H9 (cell line): ENCODE measurements at regions not wholly inside any gene's neighbourhood (a gene's known extent, or its start where the extent isn't known, plus 50 kb on each side); places are given as distances from the start of the nearest gene placed in this dataset.

Source experiments
- DNase-seq: peaks from one replicate; pipeline ENCODE4 v3.0.0-alpha.2; 2017
- H2AFZ ChIP-seq: one replicate; pipeline ENCODE4 v1.6.1; 2013; ENCODE audit warnings: mild to moderate bottlenecking, low read length, control low read depth, moderate library complexity
- H2AK5ac ChIP-seq: 2 replicates; pipeline ENCODE4 v1.6.1; 2013; ENCODE audit warnings: low read length, control low read depth, mixed read lengths; ENCODE audit not compliant: insufficient read length
- H2BK120ac ChIP-seq: one replicate; pipeline ENCODE4 v1.6.1; 2013; ENCODE audit warnings: low read depth, mild to moderate bottlenecking, low read length, control low read depth, inconsistent platforms; ENCODE audit not compliant: poor library complexity, severe bottlenecking
- H2BK12ac ChIP-seq: 2 replicates; pipeline ENCODE4 v1.6.1; 2013; ENCODE audit warnings: low read length, control low read depth, mixed read lengths, low read depth; ENCODE audit not compliant: insufficient read length
- H2BK15ac ChIP-seq: 2 replicates; pipeline ENCODE4 v1.6.1; 2013; ENCODE audit warnings: low read depth, low read length, control low read depth
- H2BK20ac ChIP-seq: one replicate; pipeline ENCODE4 v1.6.1; 2013; ENCODE audit warnings: low read depth, mild to moderate bottlenecking, low read length, control low read depth, inconsistent platforms; ENCODE audit not compliant: poor library complexity, severe bottlenecking
- H2BK5ac ChIP-seq: 2 replicates; pipeline ENCODE4 v1.6.1; 2013; ENCODE audit warnings: low read length, control low read depth, mixed read lengths; ENCODE audit not compliant: insufficient read length
- H3K14ac ChIP-seq: 2 replicates; pipeline ENCODE4 v1.6.1; 2013; ENCODE audit warnings: low read length, control low read depth; ENCODE audit not compliant: insufficient read depth
- H3K18ac ChIP-seq: 2 replicates; pipeline ENCODE4 v1.6.1; 2013; ENCODE audit warnings: low read depth, mild to moderate bottlenecking, mixed read lengths, low read length, control low read depth; ENCODE audit not compliant: insufficient read length
- H3K23ac ChIP-seq: 2 replicates; pipeline ENCODE4 v1.6.1; 2013; ENCODE audit warnings: low read length, control low read depth, mixed read lengths, low read depth; ENCODE audit not compliant: insufficient read length
- H3K23me2 ChIP-seq: 2 replicates; pipeline ENCODE4 v1.6.1; 2013; ENCODE audit warnings: low read depth, mild to moderate bottlenecking, mixed read lengths, low read length, control low read depth; ENCODE audit not compliant: insufficient read length, poor library complexity, severe bottlenecking
- H3K27ac ChIP-seq: 2 replicates; pipeline ENCODE4 v1.5.1; 2013; ENCODE audit warnings: low read length, control low read depth, mixed read lengths, low read depth; ENCODE audit not compliant: insufficient read length
- H3K27me3 ChIP-seq: 2 replicates; pipeline ENCODE4 v1.6.1; 2013; ENCODE audit warnings: low read length, control low read depth, inconsistent platforms; ENCODE audit not compliant: insufficient read depth
- H3K4ac ChIP-seq: 2 replicates; pipeline ENCODE4 v1.6.1; 2013; ENCODE audit warnings: low read depth, mild to moderate bottlenecking, control low read depth, inconsistent platforms, low read length, moderate library complexity
- H3K4me1 ChIP-seq: 2 replicates; pipeline ENCODE4 v1.6.1; 2013; ENCODE audit warnings: low read length, control low read depth, inconsistent platforms; ENCODE audit not compliant: insufficient read depth
- H3K4me2 ChIP-seq: 2 replicates; pipeline ENCODE4 v1.6.1; 2013; ENCODE audit warnings: low read length, control low read depth, mixed read lengths; ENCODE audit not compliant: insufficient read length, insufficient read depth
- H3K56ac ChIP-seq: 2 replicates; pipeline ENCODE4 v1.6.1; 2013; ENCODE audit warnings: low read depth, mild to moderate bottlenecking, mixed read lengths, low read length, control low read depth; ENCODE audit not compliant: insufficient read length
- H3K79me1 ChIP-seq: 2 replicates; pipeline ENCODE4 v1.6.1; 2013; ENCODE audit warnings: low read depth, mild to moderate bottlenecking, moderate library complexity, low read length, control low read depth, inconsistent platforms; ENCODE audit not compliant: insufficient read depth, poor library complexity, severe bottlenecking
- H3K79me2 ChIP-seq: 2 replicates; pipeline ENCODE4 v1.6.1; 2013; ENCODE audit warnings: low read length, control low read depth, inconsistent platforms; ENCODE audit not compliant: insufficient read depth
- H3K9ac ChIP-seq: 2 replicates; pipeline ENCODE4 v1.6.1; 2013; ENCODE audit warnings: low read length, control low read depth, mixed read lengths; ENCODE audit not compliant: insufficient read length; ENCODE audit errors: extremely low read depth
- H3K9me3 ChIP-seq: one replicate; pipeline ENCODE4 v1.6.1; 2013; ENCODE audit warnings: low read depth, low read length, inconsistent platforms; ENCODE audit not compliant: control insufficient read depth
- H3T11ph ChIP-seq: one replicate; pipeline ENCODE4 v1.6.1; 2013; ENCODE audit warnings: mild to moderate bottlenecking, low read length, control low read depth, inconsistent platforms
- H4K20me1 ChIP-seq: one replicate; pipeline ENCODE4 v1.6.1; 2013; ENCODE audit not compliant: control insufficient read depth, insufficient read length, insufficient read depth
- H4K5ac ChIP-seq: 2 replicates; pipeline ENCODE4 v1.6.1; 2013; ENCODE audit warnings: low read depth, mild to moderate bottlenecking, mixed read lengths, low read length, control low read depth; ENCODE audit not compliant: insufficient read length
- H4K8ac ChIP-seq: replicated peaks from 2 replicates; pipeline ENCODE4 v1.6.1; 2013; ENCODE audit warnings: low read length, control low read depth, mixed read lengths, low read depth; ENCODE audit not compliant: insufficient read length
- H4K91ac ChIP-seq: 2 replicates; pipeline ENCODE4 v1.6.1; 2013; ENCODE audit warnings: low read depth, mild to moderate bottlenecking, moderate library complexity, mixed read lengths, low read length, control low read depth; ENCODE audit not compliant: insufficient read length
- H3K27ac Mint-ChIP-seq, 3 experiments: 2 replicates in 2 of 3; 3 replicates in 1 of 3; pipeline ENCODE4 v1.8.0; 2020 to 2021; ENCODE audit warnings: mixed read lengths in 3 of 3, mild to moderate bottlenecking in 1 of 3, moderate library complexity in 1 of 3
- H3K27me3 Mint-ChIP-seq: 2 replicates; pipeline ENCODE4 v1.8.0; 2021; ENCODE audit warnings: low read depth, mild to moderate bottlenecking, moderate library complexity, mixed read lengths
- H3K36me3 Mint-ChIP-seq, 3 experiments: 2 replicates in 2 of 3; 3 replicates in 1 of 3; pipeline ENCODE4 v1.8.0; 2020 to 2021; ENCODE audit warnings: low read depth in 3 of 3, mixed read lengths in 3 of 3; ENCODE audit not compliant: insufficient read depth in 1 of 3
- H3K4me1 Mint-ChIP-seq, 2 experiments: 2 replicates each; pipeline ENCODE4 v1.8.0; 2020; ENCODE audit warnings: mixed read lengths in 2 of 2
- H3K4me3 Mint-ChIP-seq, 2 experiments: 2 replicates in 1 of 2; 3 replicates in 1 of 2; pipeline ENCODE4 v1.8.0; 2020 to 2021; ENCODE audit warnings: mild to moderate bottlenecking in 2 of 2, mixed read lengths in 2 of 2, moderate library complexity in 1 of 2
- H3K9me3 Mint-ChIP-seq, 2 experiments: 2 replicates in 1 of 2; 3 replicates in 1 of 2; pipeline ENCODE4 v1.8.0; 2020; ENCODE audit warnings: mild to moderate bottlenecking in 2 of 2, mixed read lengths in 2 of 2, moderate library complexity in 1 of 2
- WGBS: extraction: QIAGEN DNeasy Blood & Tissue Kit; methylation state at CpG from one replicate; pipeline ENCODE4 v1.1.7; 2013; ENCODE audit warnings: missing lambda C conversion rate, low lambda C conversion rate, mixed read lengths; ENCODE audit not compliant: insufficient read length; ENCODE audit errors: extremely low coverage; 5-methylcytosine and 5-hydroxymethylcytosine counted together
- TF ChIP-seq, protein P1 (sequence below): fragments of 200-600 bp; sonication (generic); conservative IDR thresholded peaks from 3 replicates; pipeline ENCODE4 v1.8.0; 2021; ENCODE audit warnings: antibody characterized with exemption, mild to moderate bottlenecking

- Histone ChIP-seq H4K20me1 (no peaks in the 10 kb centered on the region), H2BK120ac (no peak overlapping the region), H2BK20ac (no peak overlapping the region), H3K4me2 (no peak overlapping the region), H4K8ac (no peak overlapping the region), H3K14ac (no peak overlapping the region), H2BK5ac (no peak overlapping the region), H3K27me3 (no peaks in the 10 kb centered on the region), H3K56ac (no peak overlapping the region), H3K18ac (no peak overlapping the region), H3K4ac (no peak overlapping the region), H3K79me1 (no peaks in the 10 kb centered on the region), H3K23me2 (no peaks in the 10 kb centered on the region), H3K9ac (no peak overlapping the region), H2BK15ac (no peak overlapping the region), H2AFZ (no peak overlapping the region), H3K9me3 (no peaks in the 10 kb centered on the region), H3K4me1 (no peaks in the 10 kb centered on the region), H3K23ac (no peak overlapping the region), H3T11ph (no peak overlapping the region), H4K5ac (no peak overlapping the region), H2BK12ac (no peak overlapping the region), H3K27ac (no peak overlapping the region), H4K91ac (no peak overlapping the region), H2AK5ac (no peak overlapping the region), H3K79me2 (no peaks in the 10 kb centered on the region)
- Mint-ChIP-seq H3K4me3 (no peak overlapping the region), H3K9me3 (no peaks in the 10 kb centered on the region), H3K27ac (no peak overlapping the region), H3K4me1 (peaks cover 0 to 5% of the 10 kb centered on the region in 2 experiments; a peak in 2 of 4 replicates), H3K27me3 (peaks cover 5% of the 10 kb centered on the region), H3K36me3 (no peaks in the 10 kb centered on the region)
- no peak for DNase-seq
- no CpG with 5 or more reads among the region's 1 CpG for WGBS
- TF ChIP-seq, protein P1, sequence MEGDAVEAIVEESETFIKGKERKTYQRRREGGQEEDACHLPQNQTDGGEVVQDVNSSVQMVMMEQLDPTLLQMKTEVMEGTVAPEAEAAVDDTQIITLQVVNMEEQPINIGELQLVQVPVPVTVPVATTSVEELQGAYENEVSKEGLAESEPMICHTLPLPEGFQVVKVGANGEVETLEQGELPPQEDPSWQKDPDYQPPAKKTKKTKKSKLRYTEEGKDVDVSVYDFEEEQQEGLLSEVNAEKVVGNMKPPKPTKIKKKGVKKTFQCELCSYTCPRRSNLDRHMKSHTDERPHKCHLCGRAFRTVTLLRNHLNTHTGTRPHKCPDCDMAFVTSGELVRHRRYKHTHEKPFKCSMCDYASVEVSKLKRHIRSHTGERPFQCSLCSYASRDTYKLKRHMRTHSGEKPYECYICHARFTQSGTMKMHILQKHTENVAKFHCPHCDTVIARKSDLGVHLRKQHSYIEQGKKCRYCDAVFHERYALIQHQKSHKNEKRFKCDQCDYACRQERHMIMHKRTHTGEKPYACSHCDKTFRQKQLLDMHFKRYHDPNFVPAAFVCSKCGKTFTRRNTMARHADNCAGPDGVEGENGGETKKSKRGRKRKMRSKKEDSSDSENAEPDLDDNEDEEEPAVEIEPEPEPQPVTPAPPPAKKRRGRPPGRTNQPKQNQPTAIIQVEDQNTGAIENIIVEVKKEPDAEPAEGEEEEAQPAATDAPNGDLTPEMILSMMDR: no peak
Observed at GRCh38 chr1:64368344-64368743, 101.6 kb upstream of the CACHD1 start.
